PC-3 (cell line): ENCODE measurements at regions not wholly inside any gene's neighbourhood (a gene's known extent, or its start where the extent isn't known, plus 50 kb on each side); places are given as distances from the start of the nearest gene placed in this dataset.

Source experiments
- CTCF ChIP-seq: fragments of 300-600 bp; sonication (generic); conservative IDR thresholded peaks from 2 replicates; pipeline ENCODE4 v1.5.1; 2017; ENCODE audit warnings: antibody characterized with exemption, low read depth, mild to moderate bottlenecking, low read length
- EZH2 ChIP-seq: fragments of 300-600 bp; sonication (generic); IDR thresholded peaks from one replicate; pipeline ENCODE4 v1.6.1; 2017; ENCODE audit warnings: antibody characterized with exemption, mild to moderate bottlenecking, low read length; ENCODE audit not compliant: unreplicated experiment

- TF ChIP-seq CTCF (no peak), EZH2 (no peak)
These were observed 58.1 kb upstream of the GPR26 start for GRCh38 chr10:123608047-123608446.
